Calu3 (cell line): ENCODE measurements at regions not wholly inside any gene's neighbourhood (a gene's known extent, or its start where the extent isn't known, plus 50 kb on each side); places are given as distances from the start of the nearest gene placed in this dataset.

Experiments used
- BruUV-seq: library from RNA; stranded (reverse); fragments of 400-500 nt; replicated peaks from 2 replicates; lab custom pipeline; 2021; lab: Mats Ljungman, UMichigan
- CTCF ChIA-PET: fragments of 300-600 bp; sonication (Branson Sonifier 250); formaldehyde crosslinking; loops from one replicate; lab custom pipeline; 2022; ENCODE audit warnings: antibody characterized with exemption; lab: Charles Lee
- DNase-seq: peaks from one replicate; pipeline ENCODE4 v3.0.0; 2022
- H3K27ac Mint-ChIP-seq: one replicate; pipeline ENCODE4 v1.8.0; 2022; ENCODE audit warnings: mixed read lengths; ENCODE audit not compliant: unreplicated experiment
- H3K27me3 Mint-ChIP-seq: one replicate; pipeline ENCODE4 v1.8.0; 2022; ENCODE audit warnings: mixed read lengths; ENCODE audit not compliant: unreplicated experiment
- H3K36me3 Mint-ChIP-seq: one replicate; pipeline ENCODE4 v1.8.0; 2022; ENCODE audit warnings: mild to moderate bottlenecking, moderate library complexity, mixed read lengths; ENCODE audit not compliant: insufficient read depth, unreplicated experiment
- H3K4me1 Mint-ChIP-seq: one replicate; pipeline ENCODE4 v1.8.0; 2022; ENCODE audit warnings: mild to moderate bottlenecking, low read depth, mixed read lengths; ENCODE audit not compliant: unreplicated experiment
- H3K4me3 Mint-ChIP-seq: one replicate; pipeline ENCODE4 v1.8.0; 2022; ENCODE audit warnings: mild to moderate bottlenecking, low read depth, moderate library complexity, mixed read lengths; ENCODE audit not compliant: unreplicated experiment
- H3K9me3 Mint-ChIP-seq: one replicate; pipeline ENCODE4 v1.8.0; 2022; ENCODE audit warnings: low read depth, mixed read lengths; ENCODE audit not compliant: unreplicated experiment
- CTCF ChIP-seq: fragments of 200-600 bp; IDR thresholded peaks from one replicate; pipeline ENCODE4 v1.8.0; 2022; ENCODE audit warnings: antibody characterized with exemption; ENCODE audit not compliant: unreplicated experiment
- intact Hi-C: fragments of 100-400 bp; cut with micrococcal nuclease; formaldehyde crosslinking; loops from one replicate; pipeline ENCODE4 v1.10.0; 2022; ENCODE audit not compliant: unreplicated experiment

- TF ChIP-seq CTCF = no peak
- intact Hi-C loops = no loop called here
- CTCF ChIA-PET = no interaction called here
- no peak overlapping the region for H3K4me3 Mint-ChIP-seq
- no peaks in the 10 kb centered on the region for H3K27me3 Mint-ChIP-seq
- H3K4me1 Mint-ChIP-seq = no peaks in the 10 kb centered on the region
- H3K9me3 Mint-ChIP-seq = peaks cover 2% of the 10 kb centered on the region
- no peak overlapping the region for H3K27ac Mint-ChIP-seq
- DNase-seq = no peak
- BruUV-seq = no TSS peak
- no peaks in the 10 kb centered on the region for H3K36me3 Mint-ChIP-seq
Observed at GRCh38 chr6:140644017-140644416, 1269.6 kb upstream of the CITED2 start.

- Mint-ChIP-seq H3K4me3 (no peak overlapping the region), H3K9me3 (peaks cover 2% of the 10 kb centered on the region), H3K27me3 (no peaks in the 10 kb centered on the region), H3K36me3 (no peaks in the 10 kb centered on the region), H3K27ac (no peak overlapping the region), H3K4me1 (no peaks in the 10 kb centered on the region)
- no peak for DNase-seq
- intact Hi-C loops = no loop called here
- CTCF ChIA-PET = no interaction called here
- no peak for TF ChIP-seq CTCF
- no TSS peak for BruUV-seq
Observed at GRCh38 chr6:140641412-140641811, 1267.0 kb upstream of the CITED2 start.

- DNase-seq = no peak
- no TSS peak for BruUV-seq
- Mint-ChIP-seq H3K4me1 (no peaks in the 10 kb centered on the region), H3K27ac (no peak overlapping the region), H3K27me3 (no peaks in the 10 kb centered on the region), H3K9me3 (peaks cover 3% of the 10 kb centered on the region), H3K36me3 (no peaks in the 10 kb centered on the region), H3K4me3 (no peak overlapping the region)
- no peak for TF ChIP-seq CTCF
- CTCF ChIA-PET = interaction anchor here (0.7 kb wide), 1 partner anchor 149 kb away, joined by 3 read pairs; no protein-coding TSS in a partner anchor
- intact Hi-C loops = no loop called here
Observed at GRCh38 chr6:140636908-140637402, 1262.5 kb upstream of the CITED2 start.

- TF ChIP-seq CTCF = no peak
- peaks cover 3% of the 10 kb centered on the region for H3K9me3 Mint-ChIP-seq
- BruUV-seq = no TSS peak
- no peak for DNase-seq
- no peaks in the 10 kb centered on the region for H3K27me3 Mint-ChIP-seq
- H3K36me3 Mint-ChIP-seq = no peaks in the 10 kb centered on the region
- H3K27ac Mint-ChIP-seq = no peak overlapping the region
- intact Hi-C loops = no loop called here
- H3K4me1 Mint-ChIP-seq = no peaks in the 10 kb centered on the region
- H3K4me3 Mint-ChIP-seq = no peak overlapping the region
- CTCF ChIA-PET = no interaction called here
Observed at GRCh38 chr6:140636271-140636907, 1261.9 kb upstream of the CITED2 start.
